ENCODE measurements at regions not wholly inside any gene's neighbourhood (a gene's known extent, or its start where the extent isn't known, plus 50 kb on each side); places are given as distances from the start of the nearest gene placed in this dataset.

GRCh38 chr2:207236156-207236935 lies 70.6 kb upstream of the KLF7 start:
- DNase-seq (ENCODE audit: low read depth) = no peak

- no peak for DNase-seq (ENCODE audit: low read depth)
Observed at GRCh38 chr2:207238831-207239701, 73.3 kb upstream of the KLF7 start.

- DNase-seq (ENCODE audit: low read depth) = no peak
Observed at GRCh38 chr2:207239754-207240494, 74.2 kb upstream of the KLF7 start.

DNA sequence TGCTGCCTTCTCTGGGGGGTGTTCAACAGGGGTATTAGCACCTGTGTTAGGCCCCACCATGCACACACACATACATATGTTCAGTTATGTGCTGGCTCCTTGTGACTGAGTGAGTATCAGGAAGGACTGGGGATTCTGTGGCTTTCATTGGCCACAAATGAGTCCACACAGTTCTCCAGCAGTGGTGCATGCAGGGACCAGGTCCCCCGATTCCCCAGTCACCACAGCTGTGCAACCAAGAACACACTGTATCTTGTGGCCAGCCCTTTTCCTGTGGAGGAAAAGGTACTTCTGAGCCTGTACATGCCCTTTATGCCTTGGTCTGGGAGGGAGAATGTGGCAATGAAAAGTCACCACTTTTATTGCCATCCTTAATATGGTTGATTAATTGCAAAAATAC lies 74.9 kb upstream of the KLF7 start:
- DNase-seq (ENCODE audit: low read depth) = no peak

GRCh38 chr2:207241198-207241597 lies 75.5 kb upstream of the KLF7 start:
- no peak for DNase-seq (ENCODE audit: low read depth)

DNA sequence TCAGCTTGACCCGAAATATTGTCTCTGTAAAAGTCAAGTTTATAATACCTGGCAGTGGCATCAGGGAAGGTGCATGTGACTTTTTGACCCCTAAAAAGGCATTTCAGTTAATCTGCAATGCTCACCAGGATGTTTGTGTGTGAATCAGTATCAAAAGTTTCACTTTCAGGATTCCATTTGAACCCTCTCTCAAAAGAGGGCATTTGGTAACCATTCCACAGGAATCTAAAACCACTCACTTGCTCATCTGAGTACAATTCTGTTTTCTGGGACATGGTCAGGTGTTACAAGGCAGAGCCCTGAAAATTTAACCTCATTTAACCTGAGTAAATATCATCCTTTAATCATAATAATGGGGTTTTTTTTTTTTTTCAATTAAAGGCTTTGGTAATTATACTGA lies 77.9 kb upstream of the KLF7 start:
- DNase-seq (ENCODE audit: low read depth) = no peak

GRCh38 chr2:207244971-207245925 lies 79.5 kb upstream of the KLF7 start:
- no peak for DNase-seq (ENCODE audit: low read depth)

DNA sequence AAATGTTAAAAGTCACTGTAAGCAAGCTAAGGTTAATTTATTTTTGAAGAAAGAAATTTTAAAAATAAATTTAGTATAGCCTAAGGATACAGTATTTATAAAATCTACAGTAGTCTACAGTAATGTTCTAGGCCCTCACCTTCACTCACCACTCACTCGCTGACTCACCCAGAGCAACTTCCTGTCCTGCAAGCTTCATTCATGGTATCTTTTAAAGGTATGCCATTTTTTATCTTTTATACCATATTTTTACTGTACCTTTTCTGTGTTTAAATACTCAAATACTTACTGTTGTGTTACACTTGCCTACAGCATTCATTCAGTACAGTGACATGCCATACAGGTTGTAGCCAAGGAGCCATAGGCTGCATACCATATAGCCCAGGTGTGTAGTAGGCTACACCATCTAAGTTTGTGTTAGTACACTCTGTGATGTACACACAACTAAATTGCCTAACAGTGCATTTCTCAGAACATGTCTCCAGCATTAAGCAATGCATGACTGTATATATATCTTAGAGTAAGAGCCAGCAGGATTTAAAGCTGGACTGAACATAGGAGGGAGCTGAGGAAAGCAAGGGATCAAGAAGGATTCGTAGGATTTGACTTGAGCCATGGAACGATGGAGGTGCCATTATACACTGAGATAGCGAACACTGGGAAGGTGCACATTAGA lies 83.1 kb upstream of the KLF7 start:
- DNase-seq (ENCODE audit: low read depth) = no peak

- no peak for DNase-seq (ENCODE audit: low read depth)
Observed at GRCh38 chr2:207251022-207251421, 85.3 kb upstream of the KLF7 start.

- no peak for DNase-seq (ENCODE audit: low read depth)
Observed at GRCh38 chr2:207251573-207252192, 85.9 kb upstream of the KLF7 start.

DNA sequence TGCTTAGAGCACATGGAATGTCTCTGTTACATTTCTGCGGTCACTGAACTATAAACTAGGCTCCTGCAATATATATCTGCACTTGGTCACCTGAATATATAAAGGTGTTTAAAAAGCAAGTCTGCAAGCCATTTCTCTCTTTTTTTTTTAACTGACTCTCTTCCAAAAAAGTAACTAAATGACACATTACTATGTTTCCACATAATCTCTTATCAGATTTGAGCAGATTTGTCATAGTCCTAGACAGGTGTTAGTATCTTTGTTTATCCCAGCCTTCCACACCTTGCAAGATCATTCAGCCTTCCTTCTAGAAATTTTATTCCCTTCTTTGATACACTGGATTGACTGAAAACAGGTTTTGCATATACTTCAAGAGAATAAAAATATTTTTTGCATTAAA lies 86.7 kb upstream of the KLF7 start:
- DNase-seq (ENCODE audit: low read depth) = no peak

GRCh38 chr2:207252979-207253645 lies 87.4 kb upstream of the KLF7 start:
- no peak for DNase-seq (ENCODE audit: low read depth)

DNA sequence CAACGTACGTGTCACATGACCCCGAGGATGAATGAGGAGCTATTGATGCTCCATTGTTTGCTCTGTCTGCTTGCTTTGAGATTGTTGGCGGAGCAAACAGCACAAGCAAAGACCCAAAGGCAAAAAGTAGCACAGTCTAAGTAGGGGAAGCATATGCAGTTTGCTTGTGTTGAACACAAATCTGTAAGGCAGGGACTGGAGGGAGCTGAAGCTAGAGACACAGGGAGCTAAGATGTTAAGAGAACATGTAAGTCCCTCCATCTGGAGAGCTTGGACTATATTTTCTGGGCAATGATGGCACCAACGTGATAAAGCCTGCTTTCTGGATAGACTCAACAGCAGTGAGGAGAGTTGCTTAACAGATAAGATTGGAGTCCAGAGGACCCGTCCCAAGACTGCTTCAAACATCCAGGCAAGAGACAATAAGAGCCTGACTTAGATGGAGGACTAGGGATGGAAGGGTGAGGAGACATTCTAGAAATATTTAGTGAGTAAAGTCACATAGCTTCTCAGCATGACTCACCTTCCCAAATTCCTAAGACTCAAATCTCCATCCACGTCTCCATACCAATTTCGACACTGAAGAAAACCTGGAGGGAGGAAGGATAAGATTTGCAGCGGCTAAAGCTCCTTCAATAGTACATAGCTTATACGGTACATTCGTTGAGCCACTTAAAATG lies 88.1 kb upstream of the KLF7 start:
- no peak for DNase-seq (ENCODE audit: low read depth)

- DNase-seq (ENCODE audit: low read depth) = no peak
Observed at GRCh38 chr2:207254591-207255464, 89.1 kb upstream of the KLF7 start.

GRCh38 chr2:207255565-207256470 lies 90.1 kb upstream of the KLF7 start:
- DNase-seq (ENCODE audit: low read depth) = no peak

DNA sequence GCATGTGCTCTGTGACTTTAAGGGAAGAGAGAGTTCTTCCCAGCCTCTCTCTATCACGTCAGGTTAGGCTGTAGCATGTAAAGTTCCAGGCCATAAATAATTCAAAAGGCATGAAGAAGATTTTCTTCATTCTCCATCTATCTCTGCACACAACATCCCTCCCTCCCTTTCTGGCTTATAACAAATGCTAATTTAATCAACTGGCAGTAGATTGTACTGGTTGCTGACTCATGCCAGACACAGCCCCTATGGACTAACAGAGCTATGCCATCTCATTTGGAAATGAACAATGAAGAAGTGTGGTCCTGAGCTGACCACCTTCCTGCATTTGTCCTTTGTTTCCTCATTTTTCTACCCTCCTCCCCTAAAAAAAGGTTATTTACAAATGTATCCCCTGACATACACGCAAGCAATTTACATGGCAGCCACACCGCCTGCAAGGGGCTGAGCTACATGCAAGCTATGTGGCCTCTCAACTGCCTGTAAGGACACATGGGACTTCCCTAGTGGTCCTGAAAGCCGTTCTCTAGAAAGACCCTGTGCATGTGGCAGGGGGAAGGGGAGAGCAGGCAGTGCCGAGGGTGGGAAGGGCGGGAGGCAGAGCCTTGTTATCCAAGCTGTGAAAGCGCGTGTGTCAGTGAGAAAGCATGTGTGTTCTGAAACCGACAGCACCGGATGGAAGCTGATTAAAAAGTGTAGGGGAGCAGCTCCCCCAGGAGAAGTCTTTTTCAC lies 90.9 kb upstream of the KLF7 start:
- DNase-seq (ENCODE audit: low read depth) = no peak

Data from activated T-helper 1 cell treated with Interleukin-2 at 50 U/mL for 16 hours (primary cell).